MM.1S (cell line): ENCODE measurements at regions not wholly inside any gene's neighbourhood (a gene's known extent, or its start where the extent isn't known, plus 50 kb on each side); places are given as distances from the start of the nearest gene placed in this dataset.

ENCODE experiments used
- DNase-seq: peaks from one replicate; pipeline ENCODE4 v3.0.0-alpha.2; 2015
- H2AFZ ChIP-seq: fragments of 300-600 bp; sonication (generic); 2 replicates; pipeline ENCODE4 v1.6.0; 2016; ENCODE audit warnings: antibody characterized with exemption, low read length
- H3F3A ChIP-seq: fragments of 300-600 bp; sonication (generic); 2 replicates; pipeline ENCODE4 v1.6.1; 2016; ENCODE audit warnings: mild to moderate bottlenecking, antibody characterized with exemption, low read length, moderate library complexity, mixed read lengths; ENCODE audit not compliant: insufficient read depth
- H3K27ac ChIP-seq: fragments of 300-600 bp; sonication (generic); 2 replicates; pipeline ENCODE4 v1.5.1; 2016; ENCODE audit warnings: mild to moderate bottlenecking, low read length
- H3K27me3 ChIP-seq: fragments of 300-600 bp; sonication (generic); replicated peaks from 2 replicates; pipeline ENCODE4 v1.6.0; 2016; ENCODE audit warnings: low read length; ENCODE audit not compliant: insufficient read depth
- H3K36me3 ChIP-seq: fragments of 300-600 bp; sonication (generic); replicated peaks from 2 replicates; pipeline ENCODE4 v1.6.1; 2016; ENCODE audit warnings: mild to moderate bottlenecking, low read length, mixed read lengths; ENCODE audit not compliant: insufficient read depth
- H3K4me1 ChIP-seq: fragments of 300-600 bp; sonication (generic); 2 replicates; pipeline ENCODE4 v1.6.1; 2016; ENCODE audit warnings: low read length, mixed read lengths
- H3K4me2 ChIP-seq: fragments of 300-600 bp; sonication (generic); 2 replicates; pipeline ENCODE4 v1.6.0; 2016; ENCODE audit warnings: low read depth, low read length
- H3K4me3 ChIP-seq: fragments of 300-600 bp; sonication (generic); 2 replicates; pipeline ENCODE4 v1.5.1; 2016; ENCODE audit warnings: low read length, mixed read lengths
- H3K79me2 ChIP-seq: fragments of 300-600 bp; sonication (generic); 2 replicates; pipeline ENCODE4 v1.6.1; 2016; ENCODE audit warnings: mixed run types, low read length, mixed read lengths
- H3K9ac ChIP-seq: fragments of 300-600 bp; sonication (generic); 2 replicates; pipeline ENCODE4 v1.6.1; 2016; ENCODE audit warnings: low read length, mixed read lengths
- H3K9me2 ChIP-seq: fragments of 300-600 bp; sonication (generic); replicated peaks from 2 replicates; pipeline ENCODE4 v1.6.1; 2016; ENCODE audit warnings: mild to moderate bottlenecking, low read length, mixed read lengths; ENCODE audit not compliant: insufficient read depth
- H3K9me3 ChIP-seq: fragments of 300-600 bp; sonication (generic); replicated peaks from 2 replicates; pipeline ENCODE4 v1.6.1; 2016; ENCODE audit warnings: mild to moderate bottlenecking, low read length, mixed read lengths; ENCODE audit not compliant: insufficient read depth
- H4K20me1 ChIP-seq: fragments of 300-600 bp; sonication (generic); 2 replicates; pipeline ENCODE4 v1.6.1; 2016; ENCODE audit warnings: mild to moderate bottlenecking, low read length, moderate library complexity, mixed read lengths; ENCODE audit not compliant: insufficient read depth
- CTCF ChIP-seq: fragments of 300-600 bp; sonication (generic); IDR thresholded peaks from 2 replicates; pipeline ENCODE4 v1.5.1; 2016; ENCODE audit warnings: antibody characterized with exemption, low read length, mixed read lengths
- EZH2 ChIP-seq: fragments of 300-600 bp; sonication (generic); optimal IDR thresholded peaks from 2 replicates; pipeline ENCODE3; 2017; ENCODE audit warnings: low read depth, mild to moderate bottlenecking, antibody characterized with exemption, low read length, mixed read lengths
- EZH2phosphoT487 ChIP-seq: fragments of 300-600 bp; sonication (generic); IDR thresholded peaks from 2 replicates; pipeline ENCODE4 v1.6.1; 2018; ENCODE audit warnings: antibody characterized with exemption, low read length

DNA sequence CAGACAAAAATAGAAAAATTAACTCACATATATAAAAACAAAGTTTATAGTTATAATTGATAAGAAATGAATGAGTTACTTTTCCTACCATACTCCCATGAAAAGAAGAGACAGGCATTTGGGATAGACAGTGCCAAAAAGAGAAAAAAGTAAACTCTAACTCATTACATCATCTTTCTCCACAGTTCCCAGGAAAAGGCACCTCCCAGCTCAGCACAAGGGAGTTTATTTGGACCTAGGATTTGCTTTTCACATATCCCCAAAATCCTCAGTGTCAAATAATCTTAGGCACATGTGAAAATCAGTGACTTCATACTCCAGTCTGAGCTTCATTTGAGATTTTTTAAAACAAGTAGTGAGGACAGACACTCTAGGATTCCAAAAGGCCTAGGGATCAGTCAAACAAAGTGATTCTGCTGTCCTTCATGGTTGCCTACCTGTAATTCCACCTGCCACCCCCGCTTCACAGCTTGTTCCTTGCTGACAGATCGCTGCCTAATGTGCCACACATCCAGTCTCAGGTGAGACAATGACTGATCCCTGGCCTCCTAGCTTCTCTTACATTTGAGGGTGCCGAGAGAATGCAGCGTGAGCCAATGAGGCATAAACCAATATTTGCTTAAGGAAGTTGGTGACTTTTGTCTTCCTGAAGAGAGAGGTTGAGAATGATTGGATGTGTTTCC lies 573.7 kb downstream of the TBL1XR1 start:
- no peak for DNase-seq
- Histone ChIP-seq H3K4me3 (no peak overlapping the region), H2AFZ (no peak overlapping the region), H3K4me1 (no peaks in the 10 kb centered on the region), H3K36me3 (no peaks in the 10 kb centered on the region), H3K79me2 (no peaks in the 10 kb centered on the region), H3K9me3 (no peaks in the 10 kb centered on the region), H3K27me3 (no peaks in the 10 kb centered on the region), H4K20me1 (no peaks in the 10 kb centered on the region), H3K9me2 (no peaks in the 10 kb centered on the region), H3F3A (no peaks in the 10 kb centered on the region), H3K9ac (no peak overlapping the region), H3K4me2 (no peak overlapping the region), H3K27ac (no peak overlapping the region)
- no peak for TF ChIP-seq EZH2
- no peak for TF ChIP-seq EZH2phosphoT487
- TF ChIP-seq CTCF = no peak

DNA sequence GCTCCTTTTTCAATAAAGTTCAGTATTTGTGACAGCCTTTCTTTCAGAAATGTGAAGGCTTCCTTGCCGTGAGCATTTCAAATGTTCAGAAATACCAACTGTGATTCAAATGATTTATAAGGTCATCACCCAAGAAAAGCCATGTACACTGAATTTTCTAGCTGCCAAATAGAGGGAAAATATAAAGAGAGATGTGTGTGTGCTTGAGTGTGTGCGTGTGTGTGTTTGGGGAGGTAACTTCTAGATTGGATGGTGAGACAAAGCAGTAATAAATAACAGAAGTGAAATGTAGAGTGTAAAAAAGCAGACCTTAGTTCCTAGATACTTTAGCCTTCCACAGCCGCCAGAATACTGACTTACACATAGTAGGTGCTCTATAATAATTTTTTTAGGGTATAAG lies 577.4 kb downstream of the TBL1XR1 start:
- Histone ChIP-seq H3K4me1 (no peaks in the 10 kb centered on the region), H3K79me2 (no peaks in the 10 kb centered on the region)
- TF ChIP-seq EZH2 (no peak), CTCF (no peak), EZH2phosphoT487 (no peak)

DNA sequence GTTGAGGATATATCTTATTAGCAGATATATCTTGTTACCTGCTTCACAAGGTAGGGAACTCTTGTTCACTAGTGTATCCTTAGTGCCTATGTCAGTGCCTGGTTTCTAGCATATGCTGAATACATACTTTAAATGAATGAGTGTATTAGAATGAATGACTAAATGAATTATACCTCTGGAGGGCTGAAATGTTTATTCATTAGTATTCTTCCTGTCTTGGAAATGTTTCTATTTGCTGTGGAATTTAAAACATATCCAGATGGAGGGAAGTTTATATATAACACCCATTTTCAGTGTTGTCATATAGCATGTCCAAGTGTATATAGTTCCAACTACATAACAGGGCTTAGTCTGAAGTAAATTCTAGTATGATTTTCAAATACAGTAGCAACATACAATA lies 581.5 kb downstream of the TBL1XR1 start:
- H3K9me2 ChIP-seq = no peaks in the 10 kb centered on the region
- no peaks in the 10 kb centered on the region for H3F3A ChIP-seq
- DNase-seq = no peak
- no peak overlapping the region for H2AFZ ChIP-seq
- H3K4me3 ChIP-seq = no peak overlapping the region
- TF ChIP-seq EZH2phosphoT487 (no peak), CTCF (no peak), EZH2 (no peak)
- no peaks in the 10 kb centered on the region for H3K9me3 ChIP-seq
- no peaks in the 10 kb centered on the region for H4K20me1 ChIP-seq
- no peaks in the 10 kb centered on the region for H3K27me3 ChIP-seq
- H3K79me2 ChIP-seq = no peaks in the 10 kb centered on the region
- no peaks in the 10 kb centered on the region for H3K36me3 ChIP-seq
- H3K4me2 ChIP-seq = no peak overlapping the region
- H3K27ac ChIP-seq = no peak overlapping the region
- H3K4me1 ChIP-seq = no peaks in the 10 kb centered on the region
- H3K9ac ChIP-seq = no peak overlapping the region

More for the DNA sequence above, 577.4 kb downstream of the TBL1XR1 start:
- Histone ChIP-seq H3K9me2 (no peaks in the 10 kb centered on the region), H4K20me1 (no peaks in the 10 kb centered on the region), H3K27me3 (no peaks in the 10 kb centered on the region), H3K4me3 (no peak overlapping the region), H3K36me3 (no peaks in the 10 kb centered on the region), H3K9me3 (no peaks in the 10 kb centered on the region), H2AFZ (no peak overlapping the region), H3K9ac (no peak overlapping the region), H3K4me2 (no peak overlapping the region), H3F3A (no peaks in the 10 kb centered on the region), H3K27ac (no peak overlapping the region)
- no peak for DNase-seq
